ENCODE measurements at regions not wholly inside any gene's neighbourhood (a gene's known extent, or its start where the extent isn't known, plus 50 kb on each side); places are given as distances from the start of the nearest gene placed in this dataset.
"Not testable (repeated sequence)": the region's sequence is repeated elsewhere in the genome, so short reads cannot be mapped to it uniquely, and the experiment has no call there.

GRCh38 chr6:43997990-43998585 is 129.2 kb downstream of the MRPL14 start:
- DNase-seq, result not testable (repeated sequence)

- DNase-seq, result no peak
Measured at GRCh38 chr6:43997345-43997677, 129.9 kb downstream of the MRPL14 start.

GRCh38 chr6:43996618-43997344 is 130.5 kb downstream of the MRPL14 start:
- DNase-seq, result no peak

GRCh38 chr6:43995137-43995536 is 132.1 kb downstream of the MRPL14 start:
- DNase-seq, result no peak

- no peak for DNase-seq
Measured at GRCh38 chr6:43993881-43994523, 133.2 kb downstream of the MRPL14 start.

- DNase-seq, result no peak
Measured at GRCh38 chr6:43992783-43993644, 134.2 kb downstream of the MRPL14 start.

GRCh38 chr6:43992126-43992663 is 135.1 kb downstream of the MRPL14 start:
- DNase-seq, result no peak

GRCh38 chr6:43990627-43991619 is 136.3 kb downstream of the MRPL14 start:
- DNase-seq, result peak; percentile 82

- peak; percentile 50 for DNase-seq
Measured at GRCh38 chr6:43990275-43990626, 137.0 kb downstream of the MRPL14 start.

GRCh38 chr6:43989581-43990146 is 137.6 kb downstream of the MRPL14 start:
- DNase-seq, result no peak

GRCh38 chr6:43988801-43989200 is 138.5 kb downstream of the MRPL14 start:
- DNase-seq, result no peak

GRCh38 chr6:43987838-43988439 is 139.3 kb downstream of the MRPL14 start:
- no peak for DNase-seq

- no peak for DNase-seq
Measured at GRCh38 chr6:43986177-43986825, 141.0 kb downstream of the MRPL14 start.

- DNase-seq, result no peak
Measured at GRCh38 chr6:43985329-43985728, 141.9 kb downstream of the MRPL14 start.

GRCh38 chr6:43984442-43985321 is 142.6 kb downstream of the MRPL14 start:
- peak; percentile 41 for DNase-seq

- DNase-seq, result no peak
Measured at GRCh38 chr6:43983632-43984031, 143.6 kb downstream of the MRPL14 start.

- no peak for DNase-seq
Measured at GRCh38 chr6:43983191-43983590, 144.1 kb downstream of the MRPL14 start.

GRCh38 chr6:43982084-43982625 is 145.1 kb downstream of the MRPL14 start:
- DNase-seq, result no peak

- DNase-seq, result no peak
Measured at GRCh38 chr6:43981363-43981990, 145.8 kb downstream of the MRPL14 start.

Measured in fibroblast of skin of right quadriceps (primary cell).